OCI-LY3 (cell line): ENCODE measurements at regions not wholly inside any gene's neighbourhood (a gene's known extent, or its start where the extent isn't known, plus 50 kb on each side); places are given as distances from the start of the nearest gene placed in this dataset.

ENCODE experiments used
- CTCF ChIP-seq: fragments of 200-600, 300-600 bp; sonication (generic); IDR thresholded peaks from 2 replicates; pipeline ENCODE4 v1.5.1; 2014; ENCODE audit warnings: antibody characterized with exemption, low read length, low read depth
- EZH2phosphoT487 ChIP-seq: fragments of 200-600 bp; shearing (Covaris generic); IDR thresholded peaks from 2 replicates; pipeline ENCODE4 v1.6.1; 2018; ENCODE audit warnings: antibody characterized with exemption, mixed run types, low read depth

- TF ChIP-seq CTCF (no peak), EZH2phosphoT487 (no peak)
Measured at GRCh38 chr19:28987177-28987576, 225.8 kb downstream of the UQCRFS1 start.
